Bronchial epithelial cell (primary cell): ENCODE measurements at regions not wholly inside any gene's neighbourhood (a gene's known extent, or its start where the extent isn't known, plus 50 kb on each side); places are given as distances from the start of the nearest gene placed in this dataset.

Source experiments
- DNase-seq: peaks from one replicate; pipeline ENCODE4 v3.0.0-alpha.2; 2010; ENCODE audit warnings: low read depth
- FAIRE-seq: peaks from 2 replicates; lab custom pipeline; 2011; peaks lifted over from hg19 to GRCh38; lab: Jason Lieb, UNC
- H3K27me3 ChIP-seq: 2 replicates; pipeline ENCODE4 v1.5.1; 2011; ENCODE audit warnings: low read length; ENCODE audit not compliant: control insufficient read depth, insufficient read depth
- H3K36me3 ChIP-seq: 2 replicates; pipeline ENCODE4 v1.5.1; 2011; ENCODE audit warnings: low read length; ENCODE audit not compliant: control insufficient read depth, insufficient read depth
- H3K4me3 ChIP-seq: 2 replicates; pipeline ENCODE4 v1.5.1; 2011; ENCODE audit warnings: mild to moderate bottlenecking, low read depth, low read length, control low read depth
- TF ChIP-seq, protein P1 (sequence below): IDR thresholded peaks from 2 replicates; pipeline ENCODE4 v1.5.1; 2011; ENCODE audit warnings: mild to moderate bottlenecking, moderate library complexity, low read length, control low read depth, inconsistent platforms; ENCODE audit not compliant: insufficient read depth, severe bottlenecking

DNA sequence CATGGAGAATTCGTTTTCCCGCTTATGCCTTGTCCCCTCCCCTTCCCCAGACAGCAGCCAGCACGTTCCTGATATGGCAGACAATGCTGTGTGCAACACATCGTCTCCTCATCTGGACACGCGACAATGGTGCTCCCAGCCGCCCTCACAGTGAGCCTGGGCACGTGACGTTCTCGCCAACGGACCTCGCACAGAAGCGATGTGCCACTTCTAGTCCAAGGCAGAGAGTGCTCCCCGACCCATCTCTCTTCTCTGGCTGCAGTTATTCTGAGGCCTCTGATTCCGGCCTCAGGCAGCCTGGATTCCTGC, 505.4 kb downstream of the EIPR1 start:
- no peaks in the 10 kb centered on the region for H3K27me3 ChIP-seq
- DNase-seq (no peak), FAIRE-seq (no peak)
- no peak overlapping the region for H3K4me3 ChIP-seq
- TF ChIP-seq, protein P1, sequence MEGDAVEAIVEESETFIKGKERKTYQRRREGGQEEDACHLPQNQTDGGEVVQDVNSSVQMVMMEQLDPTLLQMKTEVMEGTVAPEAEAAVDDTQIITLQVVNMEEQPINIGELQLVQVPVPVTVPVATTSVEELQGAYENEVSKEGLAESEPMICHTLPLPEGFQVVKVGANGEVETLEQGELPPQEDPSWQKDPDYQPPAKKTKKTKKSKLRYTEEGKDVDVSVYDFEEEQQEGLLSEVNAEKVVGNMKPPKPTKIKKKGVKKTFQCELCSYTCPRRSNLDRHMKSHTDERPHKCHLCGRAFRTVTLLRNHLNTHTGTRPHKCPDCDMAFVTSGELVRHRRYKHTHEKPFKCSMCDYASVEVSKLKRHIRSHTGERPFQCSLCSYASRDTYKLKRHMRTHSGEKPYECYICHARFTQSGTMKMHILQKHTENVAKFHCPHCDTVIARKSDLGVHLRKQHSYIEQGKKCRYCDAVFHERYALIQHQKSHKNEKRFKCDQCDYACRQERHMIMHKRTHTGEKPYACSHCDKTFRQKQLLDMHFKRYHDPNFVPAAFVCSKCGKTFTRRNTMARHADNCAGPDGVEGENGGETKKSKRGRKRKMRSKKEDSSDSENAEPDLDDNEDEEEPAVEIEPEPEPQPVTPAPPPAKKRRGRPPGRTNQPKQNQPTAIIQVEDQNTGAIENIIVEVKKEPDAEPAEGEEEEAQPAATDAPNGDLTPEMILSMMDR: no peak
- H3K36me3 ChIP-seq: no peaks in the 10 kb centered on the region

DNA sequence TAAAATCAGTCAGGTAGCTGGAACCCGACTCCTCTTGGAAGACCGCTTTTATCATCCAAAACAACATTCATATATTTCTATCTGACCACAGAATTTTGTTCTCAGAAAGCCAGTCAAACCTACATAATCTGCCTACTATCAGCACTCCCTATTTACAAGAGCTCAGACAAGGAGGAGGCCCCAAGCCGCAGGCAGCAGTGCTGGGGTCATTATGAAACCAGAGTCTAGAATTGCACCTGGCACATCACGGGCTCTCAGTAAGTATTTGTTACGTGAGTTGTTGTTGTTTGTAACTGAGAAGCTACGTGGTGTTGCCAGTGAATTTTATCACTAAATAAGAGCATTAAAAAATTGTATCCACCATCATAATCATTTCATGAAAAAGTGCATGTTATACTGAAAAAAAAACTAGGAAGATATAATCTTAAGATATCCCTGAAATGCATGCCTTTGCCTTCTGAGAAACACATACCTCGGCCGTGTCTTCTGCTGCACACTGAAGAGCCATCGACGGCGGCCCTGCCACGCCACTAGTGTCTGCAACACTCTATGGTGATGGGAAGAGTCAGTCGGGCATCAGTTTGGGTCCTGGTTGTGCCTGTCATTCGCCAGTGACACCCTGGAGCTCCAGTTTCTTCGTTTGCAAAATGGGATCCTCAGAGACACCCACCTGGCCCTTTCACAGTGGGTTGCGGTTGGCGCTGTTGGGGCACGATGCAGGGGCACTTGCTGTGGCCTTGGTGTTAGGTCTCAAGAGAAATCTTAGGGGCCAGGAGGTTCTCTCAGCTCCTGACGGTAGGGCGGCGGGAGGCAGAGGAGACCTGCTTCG, 505.9 kb downstream of the EIPR1 start:
- H3K4me3 ChIP-seq: no peak overlapping the region
- no peaks in the 10 kb centered on the region for H3K27me3 ChIP-seq
- FAIRE-seq (no peak), DNase-seq (no peak)
- TF ChIP-seq, protein P1: no peak
- no peaks in the 10 kb centered on the region for H3K36me3 ChIP-seq

DNA sequence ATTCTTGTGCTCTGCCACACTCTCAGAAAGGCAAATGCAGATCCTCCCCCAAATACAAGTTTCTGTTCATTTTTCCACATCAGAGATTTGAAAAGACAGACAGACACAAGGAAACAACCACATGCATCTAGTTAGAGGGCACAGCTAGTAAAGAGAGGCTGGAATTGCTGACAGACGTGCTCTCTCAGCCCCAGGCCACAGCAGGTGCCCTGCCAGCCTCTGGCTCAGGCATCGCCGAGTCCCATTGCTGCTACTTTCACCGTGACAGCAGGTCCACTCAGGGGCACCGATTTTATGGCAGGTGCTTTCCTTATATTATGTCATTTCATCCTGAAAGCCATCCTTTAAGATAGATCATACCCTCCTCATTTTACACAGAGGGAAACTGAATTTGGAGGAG, 507.5 kb downstream of the EIPR1 start:
- TF ChIP-seq, protein P1: no peak
- no peaks in the 10 kb centered on the region for H3K36me3 ChIP-seq
- no peak overlapping the region for H3K4me3 ChIP-seq
- no peak for DNase-seq
- no peak for FAIRE-seq
- H3K27me3 ChIP-seq: no peaks in the 10 kb centered on the region

DNA sequence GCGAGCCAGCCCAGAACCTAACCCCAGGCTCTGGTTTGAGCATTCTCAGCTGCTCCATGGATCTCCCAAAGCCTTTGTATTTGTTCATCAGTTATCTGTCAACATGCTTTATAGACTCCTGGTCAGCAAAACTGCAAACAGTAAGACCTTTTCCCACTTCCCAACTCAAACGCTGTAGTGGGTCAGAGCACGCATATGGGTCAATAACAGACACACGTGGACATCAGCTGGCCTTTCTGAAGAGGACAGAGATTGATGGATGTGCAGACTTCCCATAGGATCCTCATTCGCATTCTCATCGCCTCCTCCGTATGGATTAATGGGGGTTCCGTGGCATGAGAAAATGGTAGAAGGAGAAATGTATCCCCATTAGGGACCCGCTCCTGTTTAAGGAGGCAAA, 508.1 kb downstream of the EIPR1 start:
- FAIRE-seq (no peak), DNase-seq (no peak)
- Histone ChIP-seq H3K4me3 (no peak overlapping the region), H3K27me3 (no peaks in the 10 kb centered on the region), H3K36me3 (no peaks in the 10 kb centered on the region)
- TF ChIP-seq, protein P1: no peak

DNA sequence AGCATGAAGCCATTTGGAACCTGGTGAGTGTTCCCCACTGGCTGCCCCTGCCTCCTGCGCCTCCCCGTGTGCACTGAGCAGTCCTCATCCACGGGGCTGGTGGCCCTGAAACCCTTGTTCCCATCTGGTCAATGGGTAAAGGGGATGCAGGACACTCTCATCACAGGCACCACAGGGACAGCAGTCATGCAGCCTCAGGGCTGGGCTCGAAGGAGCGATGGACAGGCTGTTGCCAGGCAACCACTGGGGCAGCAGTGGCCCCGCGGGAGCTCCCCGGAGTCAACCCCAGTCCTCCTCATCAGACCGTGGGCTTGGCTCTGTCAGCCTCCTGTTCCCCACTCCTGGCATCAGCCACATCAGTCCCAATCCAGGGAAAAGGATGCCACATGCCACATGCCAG, 509.5 kb downstream of the EIPR1 start:
- TF ChIP-seq, protein P1: no peak
- no peaks in the 10 kb centered on the region for H3K36me3 ChIP-seq
- DNase-seq: no peak
- no peaks in the 10 kb centered on the region for H3K27me3 ChIP-seq
- H3K4me3 ChIP-seq: no peak overlapping the region
- no peak for FAIRE-seq

DNA sequence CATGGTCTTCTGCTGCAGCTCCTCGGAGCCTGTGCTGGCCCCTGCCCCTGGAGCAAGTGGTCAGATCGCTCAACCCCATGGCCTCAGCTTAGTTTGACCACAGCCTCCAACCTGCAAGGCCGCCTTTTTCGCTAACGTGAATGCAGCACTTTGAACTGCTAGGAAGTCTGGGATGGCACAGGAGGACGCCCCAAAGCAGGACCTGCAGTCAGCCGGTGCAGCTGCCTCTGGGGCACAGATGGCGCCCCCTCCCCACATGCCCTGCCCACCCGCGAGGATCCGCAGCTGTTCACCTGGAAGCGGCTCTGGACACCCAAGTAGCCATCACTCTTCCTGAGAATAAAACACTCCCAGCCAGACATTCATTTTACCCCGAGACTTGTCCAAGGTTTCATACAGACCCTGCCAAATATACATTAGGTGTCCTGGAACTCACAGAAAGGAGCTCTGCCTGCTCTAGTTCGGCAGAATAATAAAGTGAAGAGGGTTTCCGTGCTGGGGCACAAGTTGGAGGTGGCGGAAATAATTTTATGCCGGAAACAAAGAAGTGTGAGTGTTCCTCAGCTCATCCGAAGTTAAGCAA, 510.1 kb downstream of the EIPR1 start:
- TF ChIP-seq, protein P1: no peak
- Histone ChIP-seq H3K36me3 (no peaks in the 10 kb centered on the region), H3K27me3 (no peaks in the 10 kb centered on the region), H3K4me3 (no peak overlapping the region)
- DNase-seq (no peak), FAIRE-seq (no peak)
